Epithelial cell of proximal tubule (primary cell): ENCODE measurements at regions not wholly inside any gene's neighbourhood (a gene's known extent, or its start where the extent isn't known, plus 50 kb on each side); places are given as distances from the start of the nearest gene placed in this dataset.
A peak's percentile ranks its signal among the peaks of the same experiment; 100 is the strongest.

ENCODE experiments used
- DNase-seq: peaks from one replicate; pipeline ENCODE4 v3.0.0-alpha.2; 2011; ENCODE audit warnings: low read depth
- H3K4me3 ChIP-seq: 2 replicates; pipeline ENCODE4 v1.5.1; 2011; ENCODE audit warnings: low read depth, mild to moderate bottlenecking, low read length
- CTCF ChIP-seq: conservative IDR thresholded peaks from 2 replicates; pipeline ENCODE4 v1.5.1; 2012; ENCODE audit warnings: low read depth, mild to moderate bottlenecking, low read length

GRCh38 chr12:34625116-34625515 lies 602.8 kb downstream of the ALG10 start:
- H3K4me3 ChIP-seq = no peak overlapping the region
- peak; percentile 30 for TF ChIP-seq CTCF
- no peak for DNase-seq

GRCh38 chr12:34626363-34627157 lies 604.3 kb downstream of the ALG10 start:
- no peak for DNase-seq
- no peak for TF ChIP-seq CTCF
- H3K4me3 ChIP-seq = no peak overlapping the region
